Erythroblast (primary cell): ENCODE measurements at regions not wholly inside any gene's neighbourhood (a gene's known extent, or its start where the extent isn't known, plus 50 kb on each side); places are given as distances from the start of the nearest gene placed in this dataset.

Source experiments
- GATA1 ChIP-seq: IDR thresholded peaks from 2 replicates; pipeline ENCODE4 v1.6.1; 2011; ENCODE audit warnings: low read depth, mild to moderate bottlenecking, control low read depth, low read length, moderate library complexity
- POLR2A ChIP-seq: IDR thresholded peaks from 2 replicates; pipeline ENCODE4 v1.6.1; 2011; ENCODE audit warnings: mild to moderate bottlenecking, low read length

- TF ChIP-seq POLR2A (no peak), GATA1 (no peak)
Observed at GRCh38 chr4:166228112-166228511, 355.1 kb downstream of the TLL1 start.
